Stimulated activated CD4-positive, alpha-beta T cell treated with anti-CD3 and anti-CD28 coated beads, Interleukin-4, amount 100 ng/mL, for 4 hours (primary cell): ENCODE measurements at regions not wholly inside any gene's neighbourhood (a gene's known extent, or its start where the extent isn't known, plus 50 kb on each side); places are given as distances from the start of the nearest gene placed in this dataset.

Source experiments
- DNase-seq, 2 experiments: peaks; one replicate each; pipeline ENCODE4 v3.0.0-alpha.2; 2020

- DNase-seq, result no peak
Observed at GRCh38 chr1:228899421-228899956, 164.2 kb downstream of the RHOU start.

GRCh38 chr1:228900099-228900885 is 165.0 kb downstream of the RHOU start:
- DNase-seq, result no peak

- no peak for DNase-seq
Observed at GRCh38 chr1:228900886-228901392, 165.7 kb downstream of the RHOU start.

- DNase-seq, result no peak
Observed at GRCh38 chr1:228901936-228902681, 166.8 kb downstream of the RHOU start.

- DNase-seq, result no peak
Observed at GRCh38 chr1:228902781-228903433, 167.6 kb downstream of the RHOU start.

GRCh38 chr1:228903434-228904071 is 168.3 kb downstream of the RHOU start:
- DNase-seq, result no peak

- DNase-seq, result no peak
Observed at GRCh38 chr1:228904222-228904621, 168.9 kb downstream of the RHOU start.

- DNase-seq, result no peak
Observed at GRCh38 chr1:228905701-228906101, 170.4 kb downstream of the RHOU start.

- no peak for DNase-seq
Observed at GRCh38 chr1:228906223-228906860, 171.1 kb downstream of the RHOU start.

GRCh38 chr1:228911225-228912210 is 176.2 kb downstream of the RHOU start:
- no peak for DNase-seq

- DNase-seq, result no peak
Observed at GRCh38 chr1:228913626-228914414, 178.5 kb downstream of the RHOU start.

- no peak for DNase-seq
Observed at GRCh38 chr1:228914700-228915099, 179.4 kb downstream of the RHOU start.

GRCh38 chr1:228917342-228917741 is 182.1 kb downstream of the RHOU start:
- no peak for DNase-seq

GRCh38 chr1:228917755-228918154 is 182.5 kb downstream of the RHOU start:
- DNase-seq, result no peak

- no peak for DNase-seq
Observed at GRCh38 chr1:228918335-228918734, 183.1 kb downstream of the RHOU start.

- no peak for DNase-seq
Observed at GRCh38 chr1:228919914-228920313, 184.6 kb downstream of the RHOU start.

- no peak for DNase-seq
Observed at GRCh38 chr1:228920831-228921230, 185.6 kb downstream of the RHOU start.

GRCh38 chr1:228921481-228921880 is 186.2 kb downstream of the RHOU start:
- DNase-seq, result no peak

GRCh38 chr1:228922722-228923376 is 187.6 kb downstream of the RHOU start:
- no peak for DNase-seq
